RWPE1 (cell line): ENCODE measurements at regions not wholly inside any gene's neighbourhood (a gene's known extent, or its start where the extent isn't known, plus 50 kb on each side); places are given as distances from the start of the nearest gene placed in this dataset.

Experiments
- CTCF ChIA-PET: fragments of 350-600 bp; sonication (Branson Sonifier 250); formaldehyde crosslinking; extraction: SDS; loops from one replicate; lab custom pipeline; 2021; lab: Yijun Ruan, JAX
- POLR2A ChIA-PET: fragments of 400-600 bp; formaldehyde crosslinking; extraction: SDS; loops from one replicate; lab custom pipeline; 2020; ENCODE audit warnings: antibody characterized with exemption; ENCODE audit not compliant: low non-redundant PET; lab: Yijun Ruan, JAX
- DNase-seq: peaks from one replicate; pipeline ENCODE4 v3.0.0; 2012; ENCODE audit warnings: low spot score
- H3K27ac ChIP-seq: fragments of 450-650 bp; 2 replicates; pipeline ENCODE4 v1.5.1; 2017
- TF ChIP-seq, protein P1 (sequence below): fragments of 450-650 bp; conservative IDR thresholded peaks from 2 replicates; pipeline ENCODE4 v1.5.1; 2017; ENCODE audit warnings: low read depth, mild to moderate bottlenecking

DNA sequence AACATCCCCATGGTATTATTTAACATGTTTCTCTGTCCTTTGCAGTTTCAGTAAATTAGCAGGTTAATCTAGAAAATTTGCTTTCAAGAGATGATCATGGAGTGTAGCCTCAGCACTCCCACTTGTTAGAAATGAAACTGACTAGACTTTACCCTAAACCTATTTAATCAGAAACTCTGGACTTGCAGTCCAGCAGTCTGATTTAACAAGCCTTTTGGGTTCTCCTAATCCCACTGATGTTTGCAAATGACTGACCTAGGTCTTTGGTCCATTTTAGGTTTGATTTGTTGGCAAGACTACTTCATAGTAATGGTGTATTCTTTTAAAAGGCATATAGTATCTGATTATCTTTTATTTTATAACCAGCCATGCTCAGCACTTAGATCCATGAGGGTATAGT, 55.5 kb upstream of the SLC25A13 start:
- CTCF ChIA-PET: no interaction called here
- POLR2A ChIA-PET: no interaction called here
- no peak for DNase-seq
- H3K27ac ChIP-seq: no peak overlapping the region
- TF ChIP-seq, protein P1, sequence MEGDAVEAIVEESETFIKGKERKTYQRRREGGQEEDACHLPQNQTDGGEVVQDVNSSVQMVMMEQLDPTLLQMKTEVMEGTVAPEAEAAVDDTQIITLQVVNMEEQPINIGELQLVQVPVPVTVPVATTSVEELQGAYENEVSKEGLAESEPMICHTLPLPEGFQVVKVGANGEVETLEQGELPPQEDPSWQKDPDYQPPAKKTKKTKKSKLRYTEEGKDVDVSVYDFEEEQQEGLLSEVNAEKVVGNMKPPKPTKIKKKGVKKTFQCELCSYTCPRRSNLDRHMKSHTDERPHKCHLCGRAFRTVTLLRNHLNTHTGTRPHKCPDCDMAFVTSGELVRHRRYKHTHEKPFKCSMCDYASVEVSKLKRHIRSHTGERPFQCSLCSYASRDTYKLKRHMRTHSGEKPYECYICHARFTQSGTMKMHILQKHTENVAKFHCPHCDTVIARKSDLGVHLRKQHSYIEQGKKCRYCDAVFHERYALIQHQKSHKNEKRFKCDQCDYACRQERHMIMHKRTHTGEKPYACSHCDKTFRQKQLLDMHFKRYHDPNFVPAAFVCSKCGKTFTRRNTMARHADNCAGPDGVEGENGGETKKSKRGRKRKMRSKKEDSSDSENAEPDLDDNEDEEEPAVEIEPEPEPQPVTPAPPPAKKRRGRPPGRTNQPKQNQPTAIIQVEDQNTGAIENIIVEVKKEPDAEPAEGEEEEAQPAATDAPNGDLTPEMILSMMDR: no peak
